ENCODE measurements at regions not wholly inside any gene's neighbourhood (a gene's known extent, or its start where the extent isn't known, plus 50 kb on each side); places are given as distances from the start of the nearest gene placed in this dataset.

GRCh38 chr6:82832811-82833210, 232.8 kb downstream of the UBE3D start (continued):
- TF ChIP-seq, protein P1, sequence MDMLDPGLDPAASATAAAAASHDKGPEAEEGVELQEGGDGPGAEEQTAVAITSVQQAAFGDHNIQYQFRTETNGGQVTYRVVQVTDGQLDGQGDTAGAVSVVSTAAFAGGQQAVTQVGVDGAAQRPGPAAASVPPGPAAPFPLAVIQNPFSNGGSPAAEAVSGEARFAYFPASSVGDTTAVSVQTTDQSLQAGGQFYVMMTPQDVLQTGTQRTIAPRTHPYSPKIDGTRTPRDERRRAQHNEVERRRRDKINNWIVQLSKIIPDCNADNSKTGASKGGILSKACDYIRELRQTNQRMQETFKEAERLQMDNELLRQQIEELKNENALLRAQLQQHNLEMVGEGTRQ (IDR thresholded peaks at IDR 0.05), result no peak

DNA sequence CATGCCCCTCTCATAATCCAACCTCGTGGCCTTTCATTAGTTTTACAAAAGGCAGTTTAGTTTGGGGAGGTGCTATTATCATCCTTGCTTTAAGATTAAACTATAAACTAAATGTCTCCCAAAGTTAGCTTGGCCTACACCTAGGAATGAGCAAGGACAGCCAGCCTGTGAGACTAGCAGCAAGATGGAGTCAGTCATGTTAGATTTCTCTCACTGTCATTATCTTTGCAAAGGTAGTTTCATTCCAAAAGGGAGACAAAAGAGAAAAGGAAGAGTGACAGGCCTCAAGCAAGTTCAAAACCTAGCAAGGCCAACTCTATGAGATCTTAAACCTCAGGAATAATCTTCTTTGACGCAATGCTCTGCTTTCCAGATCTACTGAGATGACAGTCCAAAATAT, 232.2 kb downstream of the UBE3D start:
- ATAC-seq, result no peak
- DNase-seq (ENCODE audit: low read depth in 1 of 2, low spot score in 1 of 2), result no peak

GRCh38 chr6:82836022-82836575, 229.5 kb downstream of the UBE3D start:
- H3K4me3 ChIP-seq, result no peak overlapping the region
- no peaks in the 10 kb centered on the region for H3K9me3 ChIP-seq
- H3K4me1 ChIP-seq, result no peaks in the 10 kb centered on the region
- TF ChIP-seq FOSB (CRISPR knock-in tag; IDR thresholded peaks at IDR 0.05), result no peak
- TF ChIP-seq POLR2AphosphoS2 (conservative IDR thresholded peaks at IDR 0.05; ENCODE audit: low read length), result no peak
- TF ChIP-seq EHF (CRISPR knock-in tag; IDR thresholded peaks at IDR 0.05), result no peak
- no peak for TF ChIP-seq TFCP2L1 (CRISPR knock-in tag; IDR thresholded peaks at IDR 0.05)
- no peak for TF ChIP-seq PHF8 (IDR thresholded peaks at IDR 0.05; ENCODE audit: borderline replicate concordance, low read depth)
- no peak for TF ChIP-seq MAZ (IDR thresholded peaks at IDR 0.05; ENCODE audit: borderline replicate concordance, low read depth, low read length)
- TF ChIP-seq JUNB (IDR thresholded peaks at IDR 0.05), result no peak
- TF ChIP-seq ZNF302 (CRISPR knock-in tag; IDR thresholded peaks at IDR 0.05), result no peak
- no peak for TF ChIP-seq CHD2 (IDR thresholded peaks at IDR 0.05; ENCODE audit: low read length, partially characterized antibody)
- no peak for TF ChIP-seq SMC3 (IDR thresholded peaks at IDR 0.05)
- TF ChIP-seq SREBF2 (IDR thresholded peaks at IDR 0.05), result no peak
- TF ChIP-seq MAFK (IDR thresholded peaks at IDR 0.05; ENCODE audit: partially characterized antibody), result no peak
- no peak for TF ChIP-seq NPAS2 (CRISPR knock-in tag; IDR thresholded peaks at IDR 0.05; ENCODE audit: borderline replicate concordance)
- no peak for TF ChIP-seq KDM1A (IDR thresholded peaks at IDR 0.05; ENCODE audit: low read depth)
- ATAC-seq (no peak), FAIRE-seq (no peak), DNase-seq (ENCODE audit: low read depth in 1 of 2, low spot score in 1 of 2) (no peak)
- CTCF ChIA-PET, result interaction anchor here (0.6 kb wide), 1 partner anchor 41 kb away, joined by 3 read pairs; no protein-coding TSS in a partner anchor
- WGBS (ENCODE audit: missing lambda C conversion rate), result 75% methylated on average over 12 of the region's 12 CpGs
- no peak overlapping the region for H3K27ac ChIP-seq
- H3K4me2 ChIP-seq, result no peak overlapping the region
- POLR2A ChIA-PET, result no interaction called here

More for the DNA sequence above, 232.2 kb downstream of the UBE3D start:
- Histone ChIP-seq H3K4me3 (no peak overlapping the region), H3K4me1 (no peaks in the 10 kb centered on the region), H3K4me2 (no peak overlapping the region), H3K9me3 (no peaks in the 10 kb centered on the region), H3K27ac (no peak overlapping the region)
- FAIRE-seq, result no peak
- TF ChIP-seq ESRRA (IDR thresholded peaks at IDR 0.05; ENCODE audit: borderline replicate concordance, low read length) (no peak), JUN (IDR thresholded peaks at IDR 0.05) (no peak), TFCP2L1 (CRISPR knock-in tag; IDR thresholded peaks at IDR 0.05) (no peak), ZFP36 (IDR thresholded peaks at IDR 0.05; ENCODE audit: borderline replicate concordance, partially characterized antibody) (no peak), ZNF302 (CRISPR knock-in tag; IDR thresholded peaks at IDR 0.05) (no peak), RNF2 (IDR thresholded peaks at IDR 0.05; ENCODE audit: borderline replicate concordance, low read depth) (no peak), RARB (CRISPR knock-in tag; IDR thresholded peaks at IDR 0.05) (no peak), POLR2A (IDR thresholded peaks at IDR 0.05; ENCODE audit: low read length) (no peak), HDAC2 (IDR thresholded peaks at IDR 0.05) (no peak), HOXB5 (CRISPR knock-in tag; IDR thresholded peaks at IDR 0.05) (no peak), EP300 (IDR thresholded peaks at IDR 0.05) (no peak), CHD4 (IDR thresholded peaks at IDR 0.05; ENCODE audit: borderline replicate concordance) (no peak), NFE2L2 (conservative IDR thresholded peaks at IDR 0.05; ENCODE audit: low read length) (no peak)
- 45% methylated on average over 2 of the region's 2 CpGs for WGBS (ENCODE audit: missing lambda C conversion rate)
- ChIA-PET POLR2A (no interaction called here), CTCF (no interaction called here)

GRCh38 chr6:82840571-82840970, 225.1 kb downstream of the UBE3D start:
- Histone ChIP-seq H3K4me3 (no peak overlapping the region), H3K27ac (no peak overlapping the region), H3K4me1 (no peaks in the 10 kb centered on the region), H3K9me3 (no peaks in the 10 kb centered on the region), H3K4me2 (no peak overlapping the region)
- DNase-seq (ENCODE audit: low read depth in 1 of 2, low spot score in 1 of 2), result no peak
- ATAC-seq, result no peak
- no peak for FAIRE-seq
- POLR2A ChIA-PET, result no interaction called here
- WGBS (ENCODE audit: missing lambda C conversion rate), result 81% methylated on average over 1 of the region's 1 CpG
- CTCF ChIA-PET, result no interaction called here
- TF ChIP-seq JUN (IDR thresholded peaks at IDR 0.05), result no peak
- no peak for TF ChIP-seq MYC (IDR thresholded peaks at IDR 0.05; ENCODE audit: borderline replicate concordance, low read length)
- no peak for TF ChIP-seq TP53 (CRISPR knock-in tag; IDR thresholded peaks at IDR 0.05)
- no peak for TF ChIP-seq POLR2A (IDR thresholded peaks at IDR 0.05; ENCODE audit: low read length)
